ENCODE measurements at regions not wholly inside any gene's neighbourhood (a gene's known extent, or its start where the extent isn't known, plus 50 kb on each side); places are given as distances from the start of the nearest gene placed in this dataset.
"Not testable (repeated sequence)": the region's sequence is repeated elsewhere in the genome, so short reads cannot be mapped to it uniquely, and the experiment has no call there.

DNA sequence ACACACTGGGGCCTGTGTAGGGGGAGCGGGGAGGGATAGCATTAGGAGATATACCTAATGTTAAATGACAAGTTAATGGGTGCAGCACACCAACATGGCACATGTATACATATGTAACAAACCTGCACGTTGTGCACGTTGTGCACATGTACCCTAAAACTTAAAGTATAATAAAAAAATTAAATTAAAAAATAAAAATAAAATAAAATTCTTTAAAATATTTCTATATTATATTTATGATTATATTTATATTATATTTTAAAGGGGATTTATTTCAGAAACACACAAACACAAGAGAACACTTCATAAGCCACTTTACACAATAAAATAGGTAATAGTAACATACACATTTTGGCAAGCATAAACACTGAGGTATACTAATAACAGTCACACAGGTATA is 309.8 kb downstream of the LTN1 start:
- TF ChIP-seq, protein P1, sequence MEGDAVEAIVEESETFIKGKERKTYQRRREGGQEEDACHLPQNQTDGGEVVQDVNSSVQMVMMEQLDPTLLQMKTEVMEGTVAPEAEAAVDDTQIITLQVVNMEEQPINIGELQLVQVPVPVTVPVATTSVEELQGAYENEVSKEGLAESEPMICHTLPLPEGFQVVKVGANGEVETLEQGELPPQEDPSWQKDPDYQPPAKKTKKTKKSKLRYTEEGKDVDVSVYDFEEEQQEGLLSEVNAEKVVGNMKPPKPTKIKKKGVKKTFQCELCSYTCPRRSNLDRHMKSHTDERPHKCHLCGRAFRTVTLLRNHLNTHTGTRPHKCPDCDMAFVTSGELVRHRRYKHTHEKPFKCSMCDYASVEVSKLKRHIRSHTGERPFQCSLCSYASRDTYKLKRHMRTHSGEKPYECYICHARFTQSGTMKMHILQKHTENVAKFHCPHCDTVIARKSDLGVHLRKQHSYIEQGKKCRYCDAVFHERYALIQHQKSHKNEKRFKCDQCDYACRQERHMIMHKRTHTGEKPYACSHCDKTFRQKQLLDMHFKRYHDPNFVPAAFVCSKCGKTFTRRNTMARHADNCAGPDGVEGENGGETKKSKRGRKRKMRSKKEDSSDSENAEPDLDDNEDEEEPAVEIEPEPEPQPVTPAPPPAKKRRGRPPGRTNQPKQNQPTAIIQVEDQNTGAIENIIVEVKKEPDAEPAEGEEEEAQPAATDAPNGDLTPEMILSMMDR (IDR thresholded peaks at IDR 0.05): not testable (repeated sequence)
- not testable (repeated sequence) for TF ChIP-seq POLR2A, EP300, POLR2AphosphoS5 (IDR thresholded peaks at IDR 0.05)
